ENCODE measurements at regions not wholly inside any gene's neighbourhood (a gene's known extent, or its start where the extent isn't known, plus 50 kb on each side); places are given as distances from the start of the nearest gene placed in this dataset.
"Not testable (repeated sequence)": the region's sequence is repeated elsewhere in the genome, so short reads cannot be mapped to it uniquely, and the experiment has no call there.

DNA sequence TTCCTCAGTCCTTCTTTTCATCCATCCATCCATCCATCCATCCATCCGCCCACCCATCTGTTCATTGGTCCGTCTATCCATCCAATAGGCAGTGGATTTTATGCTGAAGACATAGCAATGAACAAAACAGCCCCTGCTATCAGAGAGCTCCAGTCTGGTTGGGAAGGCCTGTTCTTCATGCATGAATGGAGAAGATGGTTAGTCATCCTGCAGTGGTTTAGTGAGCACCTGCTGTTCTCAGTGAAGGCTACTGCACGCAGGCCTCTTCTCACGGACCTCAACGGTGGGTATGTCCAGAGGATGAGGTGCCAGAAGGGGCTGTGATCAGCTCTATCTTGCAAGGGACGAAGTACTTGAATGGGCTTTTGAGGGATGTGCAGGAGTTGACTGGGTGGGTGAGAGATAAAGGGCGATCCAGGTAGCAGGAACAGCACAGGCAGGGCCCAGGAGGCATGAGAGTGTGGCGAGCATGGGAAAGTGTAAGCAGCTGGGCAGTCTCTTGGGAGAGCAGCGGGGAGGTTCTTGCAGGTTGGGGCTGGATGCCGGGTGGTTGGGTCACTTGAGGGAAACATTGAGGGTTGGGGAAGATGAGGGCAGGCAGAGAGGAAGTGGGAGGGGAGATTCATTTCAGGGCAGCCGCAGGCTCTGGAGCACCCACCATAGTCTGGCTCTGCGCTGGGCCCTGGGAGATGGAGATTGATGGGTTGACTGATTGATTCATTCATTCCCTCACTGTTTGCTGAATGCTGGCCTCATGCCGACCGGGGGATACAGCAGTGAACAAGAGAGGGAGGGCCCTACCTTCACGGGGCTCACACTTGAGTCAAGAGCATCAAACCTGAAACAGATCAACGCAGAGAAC is 115.0 kb upstream of the CIBAR2 start:
- FAIRE-seq: peak; percentile 96
- DNase-seq (ENCODE audit: insufficient read length, low spot score): peak; percentile 76

DNA sequence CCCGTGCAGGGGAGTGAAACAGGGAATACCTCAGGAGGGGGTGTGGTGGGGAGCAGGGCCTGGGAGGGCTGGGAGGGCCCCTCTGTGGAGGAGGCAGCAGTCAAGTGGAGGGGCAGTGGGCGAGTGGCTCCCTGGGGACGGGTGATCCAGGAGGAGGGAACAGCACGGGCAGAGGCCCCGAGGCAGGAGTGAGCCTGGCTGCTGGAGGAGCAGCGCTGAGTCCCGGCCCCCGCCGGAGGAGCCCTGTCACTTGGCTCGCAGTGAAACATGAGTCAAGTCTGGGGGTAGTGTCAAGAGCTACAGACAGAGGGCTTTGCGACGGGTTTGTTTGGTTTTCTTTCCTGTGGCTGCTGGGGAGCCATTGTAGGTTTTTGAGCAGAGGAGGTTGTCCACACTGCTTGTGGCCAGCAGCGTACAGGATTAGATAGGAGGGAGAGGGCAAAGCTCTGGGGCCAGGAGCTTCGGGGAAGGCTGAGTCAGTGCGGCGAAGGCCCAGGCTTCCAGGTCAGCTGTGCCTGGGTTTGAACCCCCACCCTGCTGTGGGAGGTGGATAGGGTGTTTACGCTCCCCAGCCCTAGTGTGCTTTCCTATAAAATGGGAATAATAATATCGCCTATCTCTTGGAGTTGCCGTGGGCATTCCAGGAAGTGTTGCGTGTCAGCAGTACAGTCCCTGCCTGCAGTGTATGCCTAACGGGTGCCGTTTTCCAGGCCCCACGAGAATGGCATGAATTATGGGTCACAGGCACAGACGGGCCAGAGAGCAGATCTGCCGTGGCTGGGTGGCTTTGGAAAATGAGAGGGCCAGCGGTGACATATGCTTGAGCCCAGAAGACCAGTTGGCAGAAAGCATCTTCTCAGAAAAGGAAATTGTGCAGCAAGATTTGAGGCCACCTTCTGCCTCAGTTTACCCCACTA is 115.9 kb upstream of the CIBAR2 start:
- TF ChIP-seq PAX5 (IDR thresholded peaks at IDR 0.05; ENCODE audit: insufficient read depth, low read length, severe bottlenecking): no peak
- TF ChIP-seq TAF1 (IDR thresholded peaks at IDR 0.05; ENCODE audit: low read depth, low read length): no peak
- TF ChIP-seq POLR2A (IDR thresholded peaks at IDR 0.05; ENCODE audit: low read depth, low read length): peak; percentile 35; the same call in 1 of the 2 replicates
- no peak for TF ChIP-seq SPI1 (IDR thresholded peaks at IDR 0.05; ENCODE audit: low read depth, low read length)
- 0 out of 2 replicates have a peak, but pooled peaks have one; percentile 21 for TF ChIP-seq POU2F2 (IDR thresholded peaks at IDR 0.05; ENCODE audit: low read depth, low read length)
- no peak for TF ChIP-seq POLR2AphosphoS5 (IDR thresholded peaks at IDR 0.05; ENCODE audit: low read depth, low read length)
- no peak for DNase-seq (ENCODE audit: insufficient read length, low spot score)
- FAIRE-seq: peak; percentile 5

More for the DNA sequence above, 115.0 kb upstream of the CIBAR2 start:
- TF ChIP-seq POLR2AphosphoS5 (IDR thresholded peaks at IDR 0.05; ENCODE audit: low read depth, low read length) (peak; percentile 80), POU2F2 (IDR thresholded peaks at IDR 0.05; ENCODE audit: low read depth, low read length) (peak; percentile 86), SPI1 (IDR thresholded peaks at IDR 0.05; ENCODE audit: low read depth, low read length) (peak; percentile 95), POLR2A (IDR thresholded peaks at IDR 0.05; ENCODE audit: low read depth, low read length) (peak; percentile 51; the same call in 1 of the 2 replicates), TAF1 (IDR thresholded peaks at IDR 0.05; ENCODE audit: low read depth, low read length) (peak; percentile 92), PAX5 (IDR thresholded peaks at IDR 0.05; ENCODE audit: insufficient read depth, low read length, severe bottlenecking) (peak; percentile 96)

DNA sequence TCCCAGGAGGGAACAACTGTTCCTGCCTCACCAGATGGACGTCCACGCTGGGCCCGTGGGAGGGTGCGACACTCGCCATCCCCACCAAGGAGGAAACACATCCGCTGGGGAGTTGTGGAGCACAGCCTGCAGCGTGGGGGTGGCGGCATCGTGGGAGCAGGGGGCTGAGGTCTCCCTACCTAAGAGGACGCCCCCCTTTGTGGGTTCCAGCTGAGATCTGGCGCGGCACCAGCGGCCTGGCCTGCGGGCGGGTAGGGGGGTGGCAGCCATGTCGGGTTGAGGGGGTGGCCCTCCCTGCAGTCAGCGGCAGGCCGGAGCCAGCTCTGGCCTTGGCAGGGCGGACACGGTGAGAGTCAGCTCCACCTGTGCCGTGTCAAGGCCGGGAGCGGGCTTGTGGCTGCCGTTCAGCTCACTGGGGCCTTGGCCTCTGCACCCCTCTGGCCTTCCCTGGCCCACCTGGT is 116.7 kb upstream of the CIBAR2 start:
- no peak for DNase-seq (ENCODE audit: insufficient read length, low spot score)
- no peak for FAIRE-seq
- TF ChIP-seq TAF1 (IDR thresholded peaks at IDR 0.05; ENCODE audit: low read depth, low read length): no peak
- no peak; the same call in 1 of the 2 replicates for TF ChIP-seq POLR2AphosphoS5 (IDR thresholded peaks at IDR 0.05; ENCODE audit: low read depth, low read length)
- no peak for TF ChIP-seq POLR2A (IDR thresholded peaks at IDR 0.05; ENCODE audit: low read depth, low read length)
- TF ChIP-seq SPI1 (IDR thresholded peaks at IDR 0.05; ENCODE audit: low read depth, low read length): no peak
- TF ChIP-seq POU2F2 (IDR thresholded peaks at IDR 0.05; ENCODE audit: low read depth, low read length): no peak
- TF ChIP-seq PAX5 (IDR thresholded peaks at IDR 0.05; ENCODE audit: insufficient read depth, low read length, severe bottlenecking): no peak

DNA sequence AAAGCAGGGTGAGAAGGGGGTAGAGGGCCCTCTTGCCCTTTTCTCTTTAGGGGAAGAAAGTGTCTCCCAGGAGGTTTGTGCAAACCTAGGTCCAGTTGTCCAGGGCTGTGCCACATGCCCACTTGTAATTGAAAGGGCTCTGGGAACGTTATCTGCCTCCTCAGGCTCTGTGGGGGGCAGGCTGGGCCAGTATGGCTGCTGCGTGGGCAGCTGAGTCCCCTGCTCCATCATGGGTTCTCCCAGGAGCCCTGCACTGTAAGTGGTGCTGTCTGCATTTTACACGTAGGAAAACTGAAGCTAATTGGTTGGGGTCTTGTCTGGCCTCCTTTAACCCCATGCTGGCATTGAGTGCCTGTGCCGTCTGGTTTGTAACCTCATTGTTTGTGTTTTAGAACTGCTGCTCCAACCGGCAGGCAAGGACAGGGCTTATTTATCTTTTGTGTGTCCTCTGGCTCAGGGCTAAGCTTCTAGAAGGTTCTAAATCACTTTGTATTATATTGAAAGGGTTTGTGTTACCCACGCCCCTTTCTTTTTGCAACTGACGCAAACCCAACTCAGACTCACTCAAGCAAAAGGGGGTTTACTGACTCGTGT is 117.7 kb upstream of the CIBAR2 start:
- FAIRE-seq (no peak), DNase-seq (ENCODE audit: insufficient read length, low spot score) (no peak)
- TF ChIP-seq POU2F2 (IDR thresholded peaks at IDR 0.05; ENCODE audit: low read depth, low read length) (no peak), PAX5 (IDR thresholded peaks at IDR 0.05; ENCODE audit: insufficient read depth, low read length, severe bottlenecking) (no peak), SPI1 (IDR thresholded peaks at IDR 0.05; ENCODE audit: low read depth, low read length) (no peak), POLR2AphosphoS5 (IDR thresholded peaks at IDR 0.05; ENCODE audit: low read depth, low read length) (no peak), TAF1 (IDR thresholded peaks at IDR 0.05; ENCODE audit: low read depth, low read length) (no peak), POLR2A (IDR thresholded peaks at IDR 0.05; ENCODE audit: low read depth, low read length) (no peak; the same call in 1 of the 2 replicates)

DNA sequence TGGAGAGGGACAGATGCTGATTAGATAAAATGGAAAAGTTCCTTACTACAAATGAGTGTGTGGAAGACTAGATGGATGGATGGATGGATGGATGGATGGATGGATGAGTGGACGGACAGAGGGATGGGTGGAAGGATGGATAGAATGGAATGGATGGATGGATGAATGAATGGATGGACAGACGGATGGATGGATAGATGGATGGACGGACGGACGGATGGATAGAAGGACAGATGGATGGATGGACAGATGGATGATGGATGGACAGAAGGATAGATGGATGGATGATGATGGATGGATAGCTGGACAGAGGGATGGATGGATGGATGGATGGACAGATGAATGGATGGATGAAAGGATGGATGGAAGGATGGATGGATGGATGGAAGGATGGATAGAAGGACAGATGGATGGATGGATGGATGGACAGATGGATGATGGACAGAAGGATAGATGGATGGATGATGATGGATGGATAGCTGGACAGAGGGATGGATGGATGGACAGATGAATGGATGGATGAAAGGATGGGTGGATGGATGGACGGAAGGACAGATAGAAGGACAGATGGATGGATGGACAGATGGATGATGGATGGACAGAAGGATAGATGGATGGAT is 118.6 kb upstream of the CIBAR2 start:
- peak; percentile 5 for FAIRE-seq

DNA sequence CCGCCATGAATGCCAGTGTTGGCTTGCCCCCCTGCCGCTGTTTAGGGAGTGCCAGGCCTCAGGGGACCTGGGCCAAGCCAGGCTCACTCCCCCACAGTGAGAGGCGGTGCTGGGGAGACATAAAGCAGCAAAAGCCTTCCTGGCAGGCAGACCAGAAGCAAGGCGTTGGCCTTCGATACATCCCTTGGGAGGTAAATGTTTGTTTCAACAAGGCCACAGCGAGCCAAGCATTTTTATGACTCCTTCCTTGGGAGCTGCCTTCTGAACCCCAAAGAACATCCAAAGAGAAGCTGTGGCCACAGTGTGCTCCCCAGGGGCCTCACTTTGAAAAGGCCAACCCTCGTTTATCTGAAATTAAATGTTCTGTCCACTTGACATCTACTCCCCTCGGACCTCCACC is 119.7 kb upstream of the CIBAR2 start:
- FAIRE-seq (peak; percentile 5), DNase-seq (ENCODE audit: insufficient read length, low spot score) (no peak)
- TF ChIP-seq POLR2AphosphoS5 (IDR thresholded peaks at IDR 0.05; ENCODE audit: low read depth, low read length) (no peak), SPI1 (IDR thresholded peaks at IDR 0.05; ENCODE audit: low read depth, low read length) (no peak), POU2F2 (IDR thresholded peaks at IDR 0.05; ENCODE audit: low read depth, low read length) (no peak), PAX5 (IDR thresholded peaks at IDR 0.05; ENCODE audit: insufficient read depth, low read length, severe bottlenecking) (no peak), POLR2A (IDR thresholded peaks at IDR 0.05; ENCODE audit: low read depth, low read length) (no peak), TAF1 (IDR thresholded peaks at IDR 0.05; ENCODE audit: low read depth, low read length) (no peak)

More for the DNA sequence above, 118.6 kb upstream of the CIBAR2 start:
- not testable (repeated sequence) for DNase-seq (ENCODE audit: insufficient read length, low spot score)

DNA sequence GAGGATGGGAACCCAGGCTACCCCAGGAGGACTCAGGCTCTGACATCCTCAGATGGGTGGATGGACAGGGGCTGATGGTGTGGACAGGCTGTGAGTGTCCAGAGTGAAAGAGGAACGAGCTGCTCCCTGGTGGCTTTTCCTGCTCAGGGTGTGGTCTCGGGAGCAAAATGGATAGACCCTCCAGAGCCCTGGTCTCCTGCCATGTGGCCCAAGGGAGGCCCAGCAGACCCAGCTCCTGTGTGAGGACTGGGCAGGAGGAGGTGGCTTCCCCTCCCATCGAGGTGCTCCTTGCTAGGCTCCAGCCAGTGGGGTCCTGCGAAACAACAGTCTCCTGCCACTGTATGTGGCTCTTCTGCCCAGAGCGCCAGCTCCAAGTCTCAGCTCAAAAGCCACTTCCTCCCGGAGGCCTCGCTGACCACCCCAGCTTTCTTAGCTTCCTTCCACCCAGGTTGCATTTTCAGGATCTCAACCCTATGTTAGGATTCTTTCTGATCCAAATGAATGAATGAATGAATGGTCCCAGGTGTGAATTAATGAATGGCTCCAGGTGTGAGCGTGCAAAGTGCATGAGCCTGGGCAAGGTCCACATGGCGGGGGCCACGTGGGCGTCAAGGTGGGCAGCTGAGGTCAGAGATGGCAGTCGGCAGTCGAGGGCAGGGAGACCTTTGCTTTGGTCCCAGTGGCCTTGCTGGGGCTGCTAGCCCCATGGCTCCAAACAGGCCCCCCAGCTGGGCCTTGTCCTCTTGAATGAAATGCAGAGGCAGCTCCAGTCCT is 120.3 kb upstream of the CIBAR2 start:
- DNase-seq (ENCODE audit: insufficient read length, low spot score) (no peak), FAIRE-seq (no peak)
- TF ChIP-seq PAX5 (IDR thresholded peaks at IDR 0.05; ENCODE audit: insufficient read depth, low read length, severe bottlenecking) (no peak), TAF1 (IDR thresholded peaks at IDR 0.05; ENCODE audit: low read depth, low read length) (no peak)

DNA sequence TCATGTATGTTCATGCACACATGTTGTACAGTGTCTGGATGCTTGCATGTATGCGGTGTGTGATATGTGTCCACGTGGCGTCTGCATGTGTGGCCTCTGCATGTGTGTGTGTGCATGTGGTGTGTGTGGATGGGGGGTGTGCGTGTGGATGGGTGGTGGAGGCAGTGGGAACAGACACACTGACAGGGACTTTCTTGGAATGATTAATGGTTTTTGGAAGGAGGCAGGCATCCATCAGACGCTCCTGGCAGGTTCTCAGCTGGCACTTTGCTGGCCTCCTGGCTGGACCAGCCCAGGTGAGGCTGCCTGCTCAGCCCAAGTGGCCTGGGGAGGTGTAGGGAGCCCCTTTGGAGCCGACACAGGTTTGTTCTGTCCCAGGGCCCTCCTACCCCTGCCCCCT is 121.2 kb upstream of the CIBAR2 start:
- no peak for DNase-seq (ENCODE audit: insufficient read length, low spot score)
- FAIRE-seq: no peak
- TF ChIP-seq SPI1 (IDR thresholded peaks at IDR 0.05; ENCODE audit: low read depth, low read length) (no peak), POLR2AphosphoS5 (IDR thresholded peaks at IDR 0.05; ENCODE audit: low read depth, low read length) (no peak), PAX5 (IDR thresholded peaks at IDR 0.05; ENCODE audit: insufficient read depth, low read length, severe bottlenecking) (no peak), TAF1 (IDR thresholded peaks at IDR 0.05; ENCODE audit: low read depth, low read length) (no peak), POU2F2 (IDR thresholded peaks at IDR 0.05; ENCODE audit: low read depth, low read length) (no peak), POLR2A (IDR thresholded peaks at IDR 0.05; ENCODE audit: low read depth, low read length) (no peak)

Measured in GM12891 (cell line).